ENCODE measurements at regions not wholly inside any gene's neighbourhood (a gene's known extent, or its start where the extent isn't known, plus 50 kb on each side); places are given as distances from the start of the nearest gene placed in this dataset.

GRCh38 chr2:117714110-117714509 lies 100.4 kb upstream of the DDX18 start:
- TF ChIP-seq RAD21 (IDR thresholded peaks at IDR 0.05; ENCODE audit: low read length): no peak
- no peak for TF ChIP-seq MXI1 (IDR thresholded peaks at IDR 0.05; ENCODE audit: borderline replicate concordance, low read depth, low read length)
- TF ChIP-seq RCOR1 (IDR thresholded peaks at IDR 0.05; ENCODE audit: insufficient replicate concordance, low read length): no peak
- no peak for TF ChIP-seq CEBPB (IDR thresholded peaks at IDR 0.05; ENCODE audit: low read depth, low read length)
- TF ChIP-seq CHD1 (IDR thresholded peaks at IDR 0.05; ENCODE audit: low read depth, low read length): no peak
- no peak for TF ChIP-seq MAFK (IDR thresholded peaks at IDR 0.05; ENCODE audit: low read depth, low read length)
- no peak for TF ChIP-seq SMC3 (IDR thresholded peaks at IDR 0.05; ENCODE audit: low read depth, low read length)
- TF ChIP-seq RFX5 (IDR thresholded peaks at IDR 0.05; ENCODE audit: low read depth, low read length): no peak
- no peak for TF ChIP-seq CTCF (conservative IDR thresholded peaks at IDR 0.05; ENCODE audit: low read depth, low read length)
- TF ChIP-seq, protein P1, sequence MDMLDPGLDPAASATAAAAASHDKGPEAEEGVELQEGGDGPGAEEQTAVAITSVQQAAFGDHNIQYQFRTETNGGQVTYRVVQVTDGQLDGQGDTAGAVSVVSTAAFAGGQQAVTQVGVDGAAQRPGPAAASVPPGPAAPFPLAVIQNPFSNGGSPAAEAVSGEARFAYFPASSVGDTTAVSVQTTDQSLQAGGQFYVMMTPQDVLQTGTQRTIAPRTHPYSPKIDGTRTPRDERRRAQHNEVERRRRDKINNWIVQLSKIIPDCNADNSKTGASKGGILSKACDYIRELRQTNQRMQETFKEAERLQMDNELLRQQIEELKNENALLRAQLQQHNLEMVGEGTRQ (IDR thresholded peaks at IDR 0.05; ENCODE audit: low read depth, low read length): no peak
- TF ChIP-seq BHLHE40 (IDR thresholded peaks at IDR 0.05; ENCODE audit: low read depth, low read length): no peak
- no peak for TF ChIP-seq POLR2A (IDR thresholded peaks at IDR 0.05; ENCODE audit: low read depth, low read length)
- no peak for TF ChIP-seq MAZ (IDR thresholded peaks at IDR 0.05; ENCODE audit: borderline replicate concordance, low read depth, low read length)
- no peak for TF ChIP-seq ELK1 (IDR thresholded peaks at IDR 0.05; ENCODE audit: borderline replicate concordance, low read depth, low read length)
- no peak for TF ChIP-seq FOS (IDR thresholded peaks at IDR 0.05; ENCODE audit: low read depth, low read length)
- no peak for TF ChIP-seq NFE2L2 (IDR thresholded peaks at IDR 0.05; ENCODE audit: low read depth, low read length)
- H3K9ac ChIP-seq (ENCODE audit: low read depth, low read length): no peak overlapping the region
- no peak for ATAC-seq (ENCODE audit: low read depth)
- no peak overlapping the region for H4K91ac ChIP-seq (ENCODE audit: insufficient read depth, low read depth, low read length)
- H3K9me3 ChIP-seq (ENCODE audit: control insufficient read depth, insufficient read depth, low read length): peaks cover 3% of the 10 kb centered on the region
- no peak overlapping the region for H2BK20ac ChIP-seq (ENCODE audit: low read depth, low read length)
- no peak overlapping the region for H2AK9ac ChIP-seq (replicated peaks; ENCODE audit: low read depth, low read length, poor library complexity)
- H3K36me3 ChIP-seq (ENCODE audit: control insufficient read depth, insufficient read depth, low read length): no peaks in the 10 kb centered on the region
- no peak overlapping the region for H2AFZ ChIP-seq (replicated peaks; ENCODE audit: low read length, poor library complexity)
- no peak overlapping the region for H2BK5ac ChIP-seq (ENCODE audit: low read depth, low read length, poor library complexity, severe bottlenecking)
- dilution Hi-C loops (cut with HindIII; ENCODE audit: low sequenced_read_pairs, unreplicated experiment): no loop called here
- H4K20me1 ChIP-seq (ENCODE audit: insufficient read depth, low read length): no peaks in the 10 kb centered on the region
- intact Hi-C loops (cut with micrococcal nuclease): no loop called here
- in situ Hi-C loops (cut with MboI; ENCODE audit: low sequenced_read_pairs): no loop called here
- no peak overlapping the region for H3K23ac ChIP-seq (ENCODE audit: low read depth, low read length)
- CTCF ChIA-PET: no interaction called here
- no peak for DNase-seq
- POLR2A ChIA-PET (ENCODE audit: unreplicated experiment): no interaction called here
- H3K4me2 ChIP-seq (ENCODE audit: low read depth, low read length): no peak overlapping the region
- H3K4me3 ChIP-seq (ENCODE audit: insufficient read depth, low read depth, low read length): no peak overlapping the region
- no peak overlapping the region for H3K27ac ChIP-seq (ENCODE audit: insufficient read depth, low read length)
- no CpG with 5 or more reads among the region's 6 CpGs for WGBS, 2 experiments (ENCODE audit: extremely low coverage in 2 of 2, insufficient read length in 1 of 2)
- H3K79me1 ChIP-seq (ENCODE audit: low read depth in 1 of 2, low read length in 2 of 2): no peaks in the 10 kb centered on the region
- no peak overlapping the region for H3K14ac ChIP-seq (replicated peaks; ENCODE audit: low read depth, low read length)
- H4K5ac ChIP-seq (ENCODE audit: low read depth, low read length): no peak overlapping the region
- no peaks in the 10 kb centered on the region for H3K9me1 ChIP-seq (ENCODE audit: insufficient read depth, low read length)
- no peak overlapping the region for H2BK15ac ChIP-seq (ENCODE audit: low read depth, low read length)
- H3K4ac ChIP-seq (ENCODE audit: low read depth, low read length): no peak overlapping the region
- H3K27me3 ChIP-seq (ENCODE audit: control insufficient read depth, insufficient read depth, low read length): no peaks in the 10 kb centered on the region
- no peak overlapping the region for H2BK120ac ChIP-seq (ENCODE audit: low read depth, low read length)
- H3K18ac ChIP-seq (ENCODE audit: low read depth, low read length): no peak overlapping the region
- H2AK5ac ChIP-seq (ENCODE audit: low read depth, low read length): no peak overlapping the region
- no peak overlapping the region for H4K8ac ChIP-seq (ENCODE audit: low read depth in 2 of 2, low read length in 2 of 2)
- BruUV-seq (replicated peaks): no TSS peak
- H3K56ac ChIP-seq (ENCODE audit: extremely low read depth, insufficient read depth, low read length): no peak overlapping the region
- no peaks in the 10 kb centered on the region for H3K4me1 ChIP-seq (ENCODE audit: control insufficient read depth, insufficient read depth, low read length)
